Breast epithelium (tissue), 4 donors: ENCODE measurements at regions not wholly inside any gene's neighbourhood (a gene's known extent, or its start where the extent isn't known, plus 50 kb on each side); places are given as distances from the start of the nearest gene placed in this dataset.

Experiments used
- DNase-seq, 2 donors: peaks; one replicate each; pipeline ENCODE4 v3.0.0-alpha.2; 2019; ENCODE audit warnings: low spot score in 2 of 2
- H3K27ac ChIP-seq, 2 donors: fragments of 200-600 bp; sonication (generic) in 1 of 2; one replicate each; pipeline ENCODE4 v1.5.1; 2016 to 2019; ENCODE audit warnings: mild to moderate bottlenecking in 1 of 2
- H3K27me3 ChIP-seq, 2 donors: fragments of 200-600 bp; sonication (generic) in 1 of 2; one replicate each; pipeline versions ENCODE4 v1.5.1 to v1.6.0; 2017 to 2019; ENCODE audit warnings: control low read depth in 1 of 2, mild to moderate bottlenecking in 1 of 2
- H3K36me3 ChIP-seq: fragments of 200-600 bp; one replicate; pipeline ENCODE4 v1.5.1; 2019
- H3K4me1 ChIP-seq, 2 donors: fragments of 200-600 bp; sonication (generic); one replicate each; pipeline ENCODE4 v1.5.1; 2016 to 2019; ENCODE audit warnings: control low read depth in 1 of 2
- H3K4me3 ChIP-seq, 3 donors: fragments of 200-600 bp; sonication (generic); 1 replicate in 2 of 3; 2 replicates in 1 of 3; pipeline ENCODE4 v1.5.1; 2016 to 2019; ENCODE audit warnings: mild to moderate bottlenecking in 3 of 3, moderate library complexity in 2 of 3
- H3K9me3 ChIP-seq, 2 donors: fragments of 200-600 bp; sonication (generic) in 1 of 2; one replicate each; pipeline ENCODE4 v1.5.1; 2016 to 2019; ENCODE audit warnings: control low read depth in 1 of 2
- CTCF ChIP-seq, 3 donors: fragments of 450-650 bp; IDR thresholded peaks; one replicate each; pipeline ENCODE4 v1.5.1; 2016 to 2017; ENCODE audit warnings: antibody characterized with exemption in 3 of 3, mild to moderate bottlenecking in 3 of 3, moderate library complexity in 3 of 3
- POLR2A ChIP-seq: fragments of 450-650 bp; IDR thresholded peaks from one replicate; pipeline ENCODE4 v1.6.1; 2016; ENCODE audit warnings: antibody characterized with exemption, mild to moderate bottlenecking, moderate library complexity
- POLR2AphosphoS5 ChIP-seq, 3 donors: sonication (generic); formaldehyde crosslinking; IDR thresholded peaks; one replicate each; pipeline ENCODE4 v1.6.1; 2017; ENCODE audit warnings: antibody characterized with exemption in 3 of 3
- intact Hi-C: fragments of 100-400 bp; cut with DNase I; formaldehyde crosslinking; loops from one replicate; pipeline ENCODE4 v1.15.1; 2023; ENCODE audit warnings: low total_unique reads

- peaks cover 0 to 75% of the 10 kb centered on the region in 2 donors for H3K27me3 ChIP-seq
- H3K4me1 ChIP-seq: no peaks in the 10 kb centered on the region
- DNase-seq: no peak
- H3K27ac ChIP-seq: no peak overlapping the region
- H3K36me3 ChIP-seq: no peaks in the 10 kb centered on the region
- H3K4me3 ChIP-seq: no peak overlapping the region
- no peaks in the 10 kb centered on the region for H3K9me3 ChIP-seq
- no peak for TF ChIP-seq POLR2A
- TF ChIP-seq CTCF (IDR thresholded peaks at IDR 0.05): no peak
- no peak for TF ChIP-seq POLR2AphosphoS5 (IDR thresholded peaks at IDR 0.05)
- intact Hi-C loops: no loop called here
Measured at GRCh38 chr17:36817483-36818048, 119.7 kb upstream of the LHX1 start.

GRCh38 chr17:36818134-36818825 lies 119.0 kb upstream of the LHX1 start:
- Histone ChIP-seq H3K27me3 (peaks cover 0 to 71% of the 10 kb centered on the region in 2 donors), H3K4me3 (no peak overlapping the region), H3K36me3 (no peaks in the 10 kb centered on the region), H3K4me1 (no peaks in the 10 kb centered on the region), H3K9me3 (no peaks in the 10 kb centered on the region), H3K27ac (no peak overlapping the region)
- no peak for TF ChIP-seq CTCF (IDR thresholded peaks at IDR 0.05)
- no peak for TF ChIP-seq POLR2A
- no peak for TF ChIP-seq POLR2AphosphoS5 (IDR thresholded peaks at IDR 0.05)
- intact Hi-C loops: no loop called here
- DNase-seq: no peak

- Histone ChIP-seq H3K27ac (no peak overlapping the region), H3K27me3 (peaks cover 0 to 58% of the 10 kb centered on the region in 2 donors), H3K4me1 (no peaks in the 10 kb centered on the region), H3K9me3 (no peaks in the 10 kb centered on the region), H3K4me3 (no peak overlapping the region), H3K36me3 (no peaks in the 10 kb centered on the region)
- intact Hi-C loops: no loop called here
- no peak for TF ChIP-seq POLR2A
- no peak for TF ChIP-seq CTCF (IDR thresholded peaks at IDR 0.05)
- TF ChIP-seq POLR2AphosphoS5 (IDR thresholded peaks at IDR 0.05): no peak
- DNase-seq: no peak
Measured at GRCh38 chr17:36823850-36824677, 113.2 kb upstream of the LHX1 start.

- H3K27me3 ChIP-seq: peaks cover 0 to 54% of the 10 kb centered on the region in 2 donors
- no peak for TF ChIP-seq CTCF (IDR thresholded peaks at IDR 0.05)
- TF ChIP-seq POLR2AphosphoS5 (IDR thresholded peaks at IDR 0.05): no peak
- no peak for TF ChIP-seq POLR2A
Measured at GRCh38 chr17:36824678-36825101, 112.6 kb upstream of the LHX1 start.

GRCh38 chr17:36825113-36825512 lies 112.2 kb upstream of the LHX1 start:
- Histone ChIP-seq H3K4me1 (no peaks in the 10 kb centered on the region), H3K4me3 (no peak overlapping the region), H3K36me3 (no peaks in the 10 kb centered on the region), H3K9me3 (no peaks in the 10 kb centered on the region), H3K27me3 (peaks cover 0 to 54% of the 10 kb centered on the region in 2 donors), H3K27ac (no peak overlapping the region)
- TF ChIP-seq POLR2A (no peak), CTCF (IDR thresholded peaks at IDR 0.05) (no peak), POLR2AphosphoS5 (IDR thresholded peaks at IDR 0.05) (no peak)
- DNase-seq: no peak
- intact Hi-C loops: no loop called here

More at GRCh38 chr17:36824678-36825101, 112.6 kb upstream of the LHX1 start:
- DNase-seq: no peak
- Histone ChIP-seq H3K4me3 (no peak overlapping the region), H3K9me3 (no peaks in the 10 kb centered on the region), H3K4me1 (no peaks in the 10 kb centered on the region), H3K27ac (no peak overlapping the region), H3K36me3 (no peaks in the 10 kb centered on the region)
- intact Hi-C loops: no loop called here
